K562 (cell line): ENCODE measurements at regions not wholly inside any gene's neighbourhood (a gene's known extent, or its start where the extent isn't known, plus 50 kb on each side); places are given as distances from the start of the nearest gene placed in this dataset.
"Not testable (repeated sequence)": the region's sequence is repeated elsewhere in the genome, so short reads cannot be mapped to it uniquely, and the experiment has no call there.

Experiments used
- ATAC-seq: fragments of 200-7000 bp; cut with Tn5 transposase; 3 replicates; pipeline ENCODE4 v1.9.1; 2020; ENCODE audit warnings: moderate library complexity
- BruUV-seq: library from RNA; stranded (reverse); fragments of 400-500 nt; replicated peaks from 2 replicates; lab custom pipeline; 2021; lab: Mats Ljungman, UMichigan
- CTCF ChIA-PET: fragments of 300-600 bp; formaldehyde crosslinking; extraction: SDS; loops from one replicate; lab custom pipeline; 2021; ENCODE audit warnings: low intra/inter-chr PET ratio; lab: Yijun Ruan, JAX
- POLR2A ChIA-PET: fragments of 300-600, 350-650 bp; sonication (Branson Sonifier 250); formaldehyde crosslinking; extraction: SDS; loops from one replicate; lab custom pipeline; 2021; ENCODE audit warnings: antibody characterized with exemption, inconsistent platforms; lab: Yijun Ruan, JAX
- DNase-seq, 4 experiments: peaks; one replicate each; pipeline versions ENCODE4 v3.0.0 to v3.0.0-alpha.2; 2011 to 2018; ENCODE audit warnings: low spot score in 3 of 4, mixed read lengths in 3 of 4; ENCODE audit errors: extremely low read depth in 1 of 4
- FAIRE-seq: peaks from 2 replicates; lab custom pipeline; 2011; peaks lifted over from hg19 to GRCh38; lab: Jason Lieb, UNC
- H2AFZ ChIP-seq: 2 replicates; pipeline ENCODE4 v1.6.0; 2011; ENCODE audit warnings: low read depth, low read length, control low read depth, inconsistent platforms
- H3K27ac ChIP-seq: fragments of 200-600 bp; 3 replicates; pipeline ENCODE4 v1.8.0; 2011; ENCODE audit warnings: low read depth, mild to moderate bottlenecking, control low read depth, inconsistent platforms, low read length, moderate library complexity, mixed read lengths; ENCODE audit errors: extremely low read depth
- H3K27me3 ChIP-seq, 2 experiments: fragments of 300-600 bp in 1 of 2; 2 replicates in 1 of 2; 3 replicates in 1 of 2; pipeline versions ENCODE4 v1.6.0 to v1.8.0; 2011; ENCODE audit warnings: inconsistent platforms in 2 of 2, low read length in 2 of 2, mild to moderate bottlenecking in 1 of 2, mixed read lengths in 1 of 2, moderate library complexity in 1 of 2; ENCODE audit not compliant: control insufficient read depth in 2 of 2, insufficient read depth in 2 of 2
- H3K36me3 ChIP-seq: fragments of 300-600 bp; 3 replicates; pipeline ENCODE4 v1.8.0; 2011; ENCODE audit warnings: mild to moderate bottlenecking, low read length, inconsistent platforms; ENCODE audit not compliant: control insufficient read depth, insufficient read depth
- H3K4me1 ChIP-seq, 2 experiments: fragments of 200-600 bp in 1 of 2; replicated peaks in 1 of 2; 2 replicates in 1 of 2; 3 replicates in 1 of 2; pipeline versions ENCODE4 v1.5.1 to v1.8.0; 2011; ENCODE audit warnings: inconsistent platforms in 2 of 2, low read length in 2 of 2, mild to moderate bottlenecking in 1 of 2, mixed read lengths in 1 of 2, moderate library complexity in 1 of 2; ENCODE audit not compliant: control insufficient read depth in 2 of 2, insufficient read depth in 2 of 2
- H3K4me2 ChIP-seq: 2 replicates; pipeline ENCODE4 v1.6.1; 2011; ENCODE audit warnings: low read length, control low read depth, inconsistent platforms, mixed read lengths; ENCODE audit not compliant: insufficient read depth
- H3K4me3 ChIP-seq: fragments of 200-600 bp; sonication (generic), shearing (Covaris generic); 2 replicates; pipeline ENCODE4 v1.5.1; 2016; ENCODE audit warnings: control low read depth, inconsistent platforms
- H3K79me2 ChIP-seq: fragments of 200-600 bp; 3 replicates; pipeline ENCODE4 v1.8.0; 2011; ENCODE audit warnings: low read length, inconsistent platforms; ENCODE audit not compliant: control insufficient read depth, insufficient read depth
- H3K9ac ChIP-seq, 2 experiments: 2 replicates each; pipeline versions ENCODE4 v1.6.0 to v1.6.1; 2011; ENCODE audit warnings: low read depth in 2 of 2, low read length in 2 of 2, control low read depth in 1 of 2, inconsistent platforms in 1 of 2, mild to moderate bottlenecking in 1 of 2, mixed read lengths in 1 of 2; ENCODE audit not compliant: insufficient read depth in 1 of 2
- H3K9me1 ChIP-seq: one replicate; pipeline ENCODE4 v1.6.0; 2011; ENCODE audit warnings: inconsistent platforms, mild to moderate bottlenecking, low read length, moderate library complexity; ENCODE audit not compliant: control insufficient read depth, insufficient read depth
- H3K9me3 ChIP-seq: replicated peaks from 2 replicates; pipeline ENCODE4 v1.5.1; 2011; ENCODE audit warnings: low read depth, low read length, inconsistent platforms; ENCODE audit not compliant: control insufficient read depth, insufficient read depth
- H4K20me1 ChIP-seq: replicated peaks from 2 replicates; pipeline ENCODE4 v1.6.1; 2011; ENCODE audit warnings: low read length, inconsistent platforms, mixed read lengths; ENCODE audit not compliant: control insufficient read depth, insufficient read depth
- POLR2G ChIP-seq: fragments of 200-400 bp; formaldehyde crosslinking; IDR thresholded peaks from 2 replicates; pipeline ENCODE4 v1.6.1; 2017; ENCODE audit warnings: low read depth, mild to moderate bottlenecking, antibody characterized with exemption, low read length, moderate library complexity
- RBM22 ChIP-seq: fragments of 200-400 bp; formaldehyde crosslinking; IDR thresholded peaks from 2 replicates; pipeline ENCODE4 v1.6.1; 2018; ENCODE audit warnings: low read length, low read depth; ENCODE audit not compliant: poor library complexity, severe bottlenecking
- WGBS: fragments of 100-300 bp; shearing (Covaris generic); methylation state at CpG from one replicate; pipeline ENCODE4 v1.1.6; 2016; ENCODE audit warnings: low coverage, mixed read lengths; ENCODE audit not compliant: insufficient coverage; ENCODE audit errors: missing lambda C conversion rate; 5-methylcytosine and 5-hydroxymethylcytosine counted together
- in situ Hi-C: fragments of 300-500 bp; cut with MboI; formaldehyde crosslinking; loops from 4 replicates; pipeline ENCODE4 v1.15.0; 2018; ENCODE audit warnings: inconsistent platforms, mixed read lengths
- intact Hi-C: fragments of 100-400 bp; cut with micrococcal nuclease; formaldehyde crosslinking; loops from 2 replicates; pipeline ENCODE4 v1.14.2; 2022

DNA sequence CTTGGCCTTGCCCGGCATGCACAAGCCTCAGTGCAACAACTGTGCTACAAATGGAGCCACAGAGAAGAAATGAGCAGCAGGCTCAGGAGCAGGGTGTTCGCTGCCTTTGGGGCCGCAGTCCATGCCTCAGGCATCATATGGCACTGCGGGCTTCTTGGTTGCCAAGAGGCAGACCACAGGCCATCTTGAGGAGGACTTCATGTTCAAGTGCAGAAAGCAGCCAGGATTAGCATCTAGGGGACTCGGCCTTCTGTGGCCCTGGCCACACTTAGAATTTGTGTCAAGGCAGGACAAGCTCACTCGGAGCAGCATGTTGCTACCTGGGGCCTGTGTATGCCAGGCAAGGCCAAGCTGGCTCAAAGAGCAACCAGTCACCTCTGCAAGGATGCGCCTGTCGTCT, 68.5 kb downstream of the POTEE start:
- FAIRE-seq, intact Hi-C loops, H3K9ac ChIP-seq, H3K4me3 ChIP-seq, DNase-seq, in situ Hi-C loops, H3K4me1 ChIP-seq, H4K20me1 ChIP-seq, CTCF ChIA-PET, H2AFZ ChIP-seq, H3K9me1 ChIP-seq, ATAC-seq, H3K9me3 ChIP-seq, BruUV-seq, H3K27me3 ChIP-seq, H3K79me2 ChIP-seq, H3K27ac ChIP-seq, H3K36me3 ChIP-seq, H3K4me2 ChIP-seq, POLR2A ChIA-PET: not testable (repeated sequence)
- peak; percentile 10; the same call in 1 of the 2 replicates for TF ChIP-seq POLR2G
- WGBS, result 78% methylated on average over 4 of the region's 8 CpGs

DNA sequence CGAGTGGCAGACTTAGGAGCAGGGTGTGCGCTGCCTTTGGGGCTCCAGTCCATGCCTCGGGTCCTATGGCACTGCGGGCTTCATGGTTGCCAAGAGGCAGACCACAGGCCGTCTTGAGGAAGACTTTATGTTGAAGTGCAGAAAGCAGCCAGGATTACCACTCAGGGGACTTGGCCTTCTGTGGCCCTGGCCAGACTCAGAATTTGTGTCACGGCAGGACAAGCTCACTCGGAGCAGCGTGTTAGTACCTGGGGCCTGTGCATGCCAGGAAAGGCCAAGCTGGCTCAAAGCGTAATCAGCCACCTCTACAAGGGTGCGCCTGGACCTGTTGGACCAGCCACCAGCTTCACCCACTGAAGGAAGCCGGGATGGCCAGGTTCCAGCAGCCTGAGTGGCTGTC, 68.0 kb downstream of the POTEE start:
- H4K20me1 ChIP-seq, ATAC-seq, CTCF ChIA-PET, BruUV-seq, H3K9me3 ChIP-seq, intact Hi-C loops, H3K4me1 ChIP-seq, POLR2A ChIA-PET, H3K27ac ChIP-seq, H3K27me3 ChIP-seq, H3K79me2 ChIP-seq, H3K36me3 ChIP-seq: not testable (repeated sequence)
- 94% methylated on average over 5 of the region's 11 CpGs for WGBS
- TF ChIP-seq POLR2G, result peak; percentile 38; the same call in 1 of the 2 replicates
- TF ChIP-seq RBM22, result peak; percentile 27
- TF ChIP-seq, all 486 proteins: peak for 2; not testable (repeated sequence) for 484
- in situ Hi-C loops, H3K4me3 ChIP-seq, H3K4me2 ChIP-seq, FAIRE-seq, H3K9me1 ChIP-seq, H2AFZ ChIP-seq, DNase-seq, H3K9ac ChIP-seq: not testable (repeated sequence)

DNA sequence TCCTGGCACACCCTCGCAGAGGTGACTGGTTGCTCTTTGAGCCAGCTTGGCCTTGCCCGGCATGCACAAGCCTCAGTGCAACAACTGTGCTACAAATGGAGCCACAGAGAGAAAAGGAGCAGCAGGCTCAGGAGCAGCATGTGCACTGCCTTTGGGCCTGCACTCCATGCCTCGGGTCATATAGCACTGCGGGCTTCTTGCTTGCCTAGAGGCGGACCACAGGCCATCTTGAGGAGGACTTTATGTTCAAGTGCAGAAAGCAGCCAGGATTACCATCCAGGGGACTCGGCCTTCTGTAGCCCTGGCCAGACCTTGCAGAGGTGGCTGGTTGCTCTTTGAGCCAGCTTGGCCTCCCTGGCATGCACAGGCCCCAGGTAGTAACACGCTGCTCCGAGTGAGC, 62.7 kb downstream of the POTEE start:
- H3K9me1 ChIP-seq, H3K9ac ChIP-seq, intact Hi-C loops, in situ Hi-C loops, POLR2A ChIA-PET, H2AFZ ChIP-seq, H3K4me1 ChIP-seq, BruUV-seq, H3K9me3 ChIP-seq, H3K27ac ChIP-seq, H3K4me2 ChIP-seq, CTCF ChIA-PET, H4K20me1 ChIP-seq, H3K27me3 ChIP-seq, DNase-seq, H3K4me3 ChIP-seq, FAIRE-seq, H3K36me3 ChIP-seq, H3K79me2 ChIP-seq, ATAC-seq: not testable (repeated sequence)
- WGBS, result 86% methylated on average over 3 of the region's 8 CpGs

DNA sequence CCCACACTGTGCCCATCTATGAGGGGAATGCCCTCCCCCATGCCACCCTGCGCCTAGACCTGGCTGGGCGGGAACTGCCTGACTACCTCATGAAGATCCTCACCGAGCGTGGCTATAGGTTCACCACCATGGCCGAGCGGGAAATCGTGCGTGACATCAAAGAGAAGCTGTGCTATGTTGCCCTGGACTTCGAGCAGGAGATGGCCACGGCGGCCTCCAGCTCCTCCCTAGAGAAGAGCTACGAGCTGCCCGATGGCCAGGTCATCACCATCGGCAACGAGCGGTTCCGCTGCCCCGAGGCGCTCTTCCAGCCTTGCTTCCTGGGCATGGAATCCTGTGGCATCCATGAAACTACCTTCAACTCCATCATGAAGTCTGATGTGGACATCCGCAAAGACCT, 54.7 kb downstream of the POTEE start:
- H3K79me2 ChIP-seq, H3K27ac ChIP-seq, H3K4me3 ChIP-seq, H3K9me3 ChIP-seq, H3K4me1 ChIP-seq, FAIRE-seq, H3K4me2 ChIP-seq, H3K27me3 ChIP-seq, H3K9ac ChIP-seq, in situ Hi-C loops, BruUV-seq, CTCF ChIA-PET, H3K9me1 ChIP-seq, H4K20me1 ChIP-seq, POLR2A ChIA-PET, ATAC-seq, DNase-seq, H2AFZ ChIP-seq, H3K36me3 ChIP-seq, intact Hi-C loops: not testable (repeated sequence)
- 37% methylated on average over 5 of the region's 20 CpGs for WGBS
